Peyer's patch (tissue), 4 donors: ENCODE measurements at regions not wholly inside any gene's neighbourhood (a gene's known extent, or its start where the extent isn't known, plus 50 kb on each side); places are given as distances from the start of the nearest gene placed in this dataset.
A peak's percentile ranks its signal among the peaks of the same experiment; 100 is the strongest.
"Not testable (repeated sequence)": the region's sequence is repeated elsewhere in the genome, so short reads cannot be mapped to it uniquely, and the experiment has no call there.

ENCODE experiments used
- DNase-seq, 3 donors: peaks; one replicate each; pipeline ENCODE4 v3.0.0-alpha.2; 2017 to 2019
- H3K27ac ChIP-seq, 4 donors: fragments of 200-600 bp; sonication (generic); one replicate each; pipeline ENCODE4 v1.5.1; 2016 to 2019
- H3K27me3 ChIP-seq, 2 donors: fragments of 200-600 bp; sonication (generic); one replicate each; pipeline ENCODE4 v1.5.1; 2019
- H3K36me3 ChIP-seq, 3 donors: fragments of 200-600 bp; sonication (generic); one replicate each; pipeline ENCODE4 v1.5.1; 2016 to 2019
- H3K4me1 ChIP-seq, 4 donors: fragments of 200-600 bp; sonication (generic); one replicate each; pipeline ENCODE4 v1.5.1; 2016 to 2019
- H3K4me3 ChIP-seq, 4 donors: fragments of 200-600 bp; sonication (generic); 1 replicate in 3 of 4; 2 replicates in 1 of 4; pipeline ENCODE4 v1.5.1; 2016 to 2019; ENCODE audit warnings: mild to moderate bottlenecking in 1 of 4
- H3K9me3 ChIP-seq, 4 donors: fragments of 200-600 bp; sonication (generic); one replicate each; pipeline ENCODE4 v1.5.1; 2016 to 2019; ENCODE audit warnings: mild to moderate bottlenecking in 1 of 4
- CTCF ChIP-seq, 6 experiments: fragments of 450-650 bp in 4 of 6; fragments of 200-600 bp in 2 of 6; sonication (generic) in 1 of 6; IDR thresholded peaks; one replicate each; pipeline ENCODE4 v1.5.1; 2017 to 2019; ENCODE audit warnings: antibody characterized with exemption in 6 of 6, mild to moderate bottlenecking in 3 of 6, moderate library complexity in 1 of 6
- POLR2A ChIP-seq, 2 donors: fragments of 450-650 bp; IDR thresholded peaks; one replicate each; pipeline ENCODE4 v1.5.1; 2017; ENCODE audit warnings: antibody characterized with exemption in 2 of 2, mild to moderate bottlenecking in 2 of 2, moderate library complexity in 2 of 2

- Histone ChIP-seq H3K4me3 (no peak overlapping the region), H3K4me1 (peaks cover 0 to 3% (median 0%) of the 10 kb centered on the region in 4 donors), H3K36me3 (no peaks in the 10 kb centered on the region), H3K9me3 (no peaks in the 10 kb centered on the region), H3K27me3 (no peaks in the 10 kb centered on the region), H3K27ac (no peak overlapping the region)
- TF ChIP-seq CTCF (IDR thresholded peaks at IDR 0.05) (no peak), POLR2A (IDR thresholded peaks at IDR 0.05) (no peak)
- peak in 1 of 3 donors; percentile 27 for DNase-seq
Observed at GRCh38 chr22:23382428-23383218, 197.5 kb downstream of the IGLL1 start.

GRCh38 chr22:23381661-23382427 lies 198.2 kb downstream of the IGLL1 start:
- DNase-seq: peak in 2 of 3 donors; percentile 42 to 43
- TF ChIP-seq CTCF (IDR thresholded peaks at IDR 0.05) (no peak), POLR2A (IDR thresholded peaks at IDR 0.05) (no peak)

GRCh38 chr22:23380911-23381310 lies 199.2 kb downstream of the IGLL1 start:
- no peak for DNase-seq
- Histone ChIP-seq H3K4me3 (no peak overlapping the region), H3K4me1 (peaks cover 0 to under 1% (median 0%) of the 10 kb centered on the region in 4 donors), H3K27me3 (no peaks in the 10 kb centered on the region), H3K36me3 (no peaks in the 10 kb centered on the region), H3K27ac (no peak overlapping the region), H3K9me3 (no peaks in the 10 kb centered on the region)
- TF ChIP-seq POLR2A (IDR thresholded peaks at IDR 0.05) (no peak), CTCF (IDR thresholded peaks at IDR 0.05) (no peak)

More at GRCh38 chr22:23381661-23382427, 198.2 kb downstream of the IGLL1 start:
- no peaks in the 10 kb centered on the region for H3K9me3 ChIP-seq
- no peak overlapping the region for H3K27ac ChIP-seq
- H3K4me3 ChIP-seq: no peak overlapping the region
- no peaks in the 10 kb centered on the region for H3K27me3 ChIP-seq
- H3K36me3 ChIP-seq: no peaks in the 10 kb centered on the region
- peaks cover 0 to 3% (median 0%) of the 10 kb centered on the region in 4 donors for H3K4me1 ChIP-seq

GRCh38 chr22:23380230-23380573 lies 199.9 kb downstream of the IGLL1 start:
- Histone ChIP-seq H3K27me3 (no peaks in the 10 kb centered on the region), H3K27ac (no peak overlapping the region), H3K4me3 (no peak overlapping the region), H3K9me3 (no peaks in the 10 kb centered on the region), H3K4me1 (no peaks in the 10 kb centered on the region), H3K36me3 (no peaks in the 10 kb centered on the region)
- DNase-seq: no peak
- TF ChIP-seq POLR2A (IDR thresholded peaks at IDR 0.05) (no peak), CTCF (IDR thresholded peaks at IDR 0.05) (no peak)

GRCh38 chr22:23379540-23380229 lies 199.4 kb downstream of the BCR start:
- not testable (repeated sequence) for DNase-seq, H3K27me3 ChIP-seq, H3K9me3 ChIP-seq, H3K4me1 ChIP-seq, H3K36me3 ChIP-seq, H3K4me3 ChIP-seq, H3K27ac ChIP-seq

GRCh38 chr22:23377767-23378166 lies 197.5 kb downstream of the BCR start:
- DNase-seq: no peak
- Histone ChIP-seq H3K36me3 (no peaks in the 10 kb centered on the region), H3K4me1 (no peaks in the 10 kb centered on the region), H3K27ac (no peak overlapping the region), H3K9me3 (no peaks in the 10 kb centered on the region), H3K4me3 (no peak overlapping the region), H3K27me3 (no peaks in the 10 kb centered on the region)
- TF ChIP-seq CTCF (IDR thresholded peaks at IDR 0.05): no peak
- no peak for TF ChIP-seq POLR2A (IDR thresholded peaks at IDR 0.05)
